Gastroesophageal sphincter (tissue), 3 donors: ENCODE measurements at regions not wholly inside any gene's neighbourhood (a gene's known extent, or its start where the extent isn't known, plus 50 kb on each side); places are given as distances from the start of the nearest gene placed in this dataset.
"Not testable (repeated sequence)": the region's sequence is repeated elsewhere in the genome, so short reads cannot be mapped to it uniquely, and the experiment has no call there.

Experiments used
- CTCF ChIP-seq, 4 experiments: fragments of 200-600 bp in 2 of 4; fragments of 450-650 bp in 2 of 4; sonication (generic) in 1 of 4; IDR thresholded peaks; one replicate each; pipeline ENCODE4 v1.5.1; 2017 to 2019; ENCODE audit warnings: antibody characterized with exemption in 4 of 4, mild to moderate bottlenecking in 2 of 4, moderate library complexity in 2 of 4
- POLR2A ChIP-seq, 2 donors: fragments of 450-650 bp; IDR thresholded peaks; one replicate each; pipeline ENCODE4 v1.6.1; 2017; ENCODE audit warnings: antibody characterized with exemption in 2 of 2, mild to moderate bottlenecking in 2 of 2, moderate library complexity in 1 of 2
- POLR2AphosphoS5 ChIP-seq: sonication (generic); formaldehyde crosslinking; IDR thresholded peaks from one replicate; pipeline ENCODE4 v1.6.1; 2017; ENCODE audit warnings: antibody characterized with exemption

GRCh38 chr1:55430206-55430605 is 215.0 kb upstream of the USP24 start:
- not testable (repeated sequence) for TF ChIP-seq POLR2A (IDR thresholded peaks at IDR 0.05); CTCF (IDR thresholded peaks at IDR 0.05); POLR2AphosphoS5
